ENCODE measurements at regions not wholly inside any gene's neighbourhood (a gene's known extent, or its start where the extent isn't known, plus 50 kb on each side); places are given as distances from the start of the nearest gene placed in this dataset.

DNA sequence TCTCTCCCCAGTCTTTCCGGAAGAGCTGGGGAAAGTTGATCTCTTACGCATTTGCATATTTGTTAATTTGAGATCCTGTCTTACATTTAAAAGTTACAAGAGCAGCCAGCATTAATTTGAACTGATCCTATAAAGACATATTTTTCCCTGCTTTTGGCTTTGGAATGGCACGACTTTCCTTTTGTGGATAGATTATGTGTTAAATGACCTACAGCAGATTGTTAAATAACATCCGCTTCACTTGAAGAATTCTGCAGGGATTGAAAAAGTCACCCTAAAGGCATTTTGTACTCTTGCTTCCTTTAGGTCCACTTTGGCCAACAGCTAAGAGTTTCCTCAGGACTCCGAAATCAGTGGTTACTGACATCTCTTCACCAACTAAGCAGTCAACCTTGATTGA is 334.0 kb downstream of the TBC1D4 start:
- H3K4me3 ChIP-seq (ENCODE audit: extremely low read depth in 1 of 4, insufficient read depth in 2 of 4, low read depth in 3 of 4, low read length in 4 of 4): no peak overlapping the region
- no peak overlapping the region for H3K9ac ChIP-seq (replicated peaks in 1 of 4; ENCODE audit: extremely low read depth in 1 of 4, low read depth in 3 of 4, low read length in 3 of 4)
- peaks cover 3 to 6% of the 10 kb centered on the region in 2 experiments; a peak in 2 of 4 replicates for H3K9me3 ChIP-seq (ENCODE audit: insufficient read depth in 2 of 2, low read depth in 1 of 2, low read length in 1 of 2)
- H3K18ac ChIP-seq (ENCODE audit: extremely low read depth, low read length): no peak overlapping the region
- H4K91ac ChIP-seq (replicated peaks; ENCODE audit: insufficient read length, low read length): no peak overlapping the region
- H2BK5ac ChIP-seq (ENCODE audit: low read depth, low read length): no peak overlapping the region
- H4K8ac ChIP-seq (ENCODE audit: extremely low read depth, insufficient read depth, low read length): no peak overlapping the region
- H4K5ac ChIP-seq (ENCODE audit: insufficient read length, low read depth, low read length): no peak overlapping the region
- no peaks in the 10 kb centered on the region for H4K20me1 ChIP-seq (replicated peaks in 1 of 2; ENCODE audit: control insufficient read depth in 1 of 2, insufficient read depth in 2 of 2, low read length in 2 of 2)
- H3K79me1 ChIP-seq (ENCODE audit: low read depth, low read length): no peaks in the 10 kb centered on the region
- H3K23ac ChIP-seq (ENCODE audit: insufficient read length): no peak overlapping the region
- no peak overlapping the region for H3K4ac ChIP-seq (replicated peaks; ENCODE audit: insufficient read length, low read depth, low read length)
- no peak overlapping the region for H3K4me2 ChIP-seq (ENCODE audit: insufficient read depth in 1 of 2, low read depth in 2 of 2, low read length in 2 of 2)
- no peak for FAIRE-seq
- H2AK5ac ChIP-seq (ENCODE audit: low read depth, low read length): no peak overlapping the region
- H3K14ac ChIP-seq (ENCODE audit: insufficient read length): no peak overlapping the region
- H3K27ac ChIP-seq (ENCODE audit: low read depth, low read length): no peak overlapping the region
- H2BK12ac ChIP-seq (ENCODE audit: low read depth, low read length): no peak overlapping the region
- H3K79me2 ChIP-seq (ENCODE audit: control insufficient read depth in 1 of 2, insufficient read depth in 2 of 2, low read length in 2 of 2): no peaks in the 10 kb centered on the region
- no peaks in the 10 kb centered on the region for H3K36me3 ChIP-seq (ENCODE audit: control insufficient read depth in 2 of 4, insufficient read depth in 4 of 4, low read length in 3 of 4)
- ChIA-PET POLR2A (ENCODE audit: partially characterized antibody) (no interaction called here), CTCF (ENCODE audit: partially characterized antibody) (no interaction called here)
- H3K4me1 ChIP-seq (replicated peaks in 1 of 4; ENCODE audit: control insufficient read depth in 3 of 4, insufficient read depth in 4 of 4, low read length in 3 of 4): no peaks in the 10 kb centered on the region
- no peak overlapping the region for H2BK120ac ChIP-seq (replicated peaks; ENCODE audit: low read depth, low read length)
- peaks cover 2% of the 10 kb centered on the region; the same call in 1 of the 2 replicates for H3K23me2 ChIP-seq (ENCODE audit: low read depth, low read length)
- no peak overlapping the region for H2BK20ac ChIP-seq (ENCODE audit: low read length)
- no peak for TF ChIP-seq JUND (IDR thresholded peaks at IDR 0.05; ENCODE audit: low read length)
- TF ChIP-seq KDM4A (IDR thresholded peaks at IDR 0.05; ENCODE audit: low read depth, low read length, severe bottlenecking): no peak
- no peak for TF ChIP-seq POLR2A (IDR thresholded peaks at IDR 0.05; ENCODE audit: control extremely low read depth in 1 of 2, low read depth in 2 of 2, low read length in 2 of 2)
- no peak for TF ChIP-seq RAD21 (IDR thresholded peaks at IDR 0.05 in 1 of 2, conservative IDR thresholded peaks at IDR 0.05 in 1 of 2; ENCODE audit: low read depth in 2 of 2, low read length in 2 of 2)
- TF ChIP-seq GABPA (IDR thresholded peaks at IDR 0.05; ENCODE audit: borderline replicate concordance, insufficient read depth, low read length): no peak
- no peak for TF ChIP-seq SIX5 (IDR thresholded peaks at IDR 0.05; ENCODE audit: low read depth, low read length)
- WGBS, 2 experiments (ENCODE audit: extremely low coverage in 1 of 2, insufficient coverage in 1 of 2, insufficient read length in 1 of 2, insufficient replicate concordance in 2 of 2, low coverage in 1 of 2, low lambda C conversion rate in 2 of 2, missing lambda C conversion rate in 1 of 2): 80% methylated on average over 5 of the region's 5 CpGs; no CpG with 5 or more reads in 1 of the 2 experiments
- H2AFZ ChIP-seq (ENCODE audit: low read length): no peak overlapping the region
- DNase-seq (ENCODE audit: low read depth in 1 of 2, low spot score in 2 of 2): no peak
- H3K27me3 ChIP-seq (replicated peaks in 1 of 4; ENCODE audit: control insufficient read depth in 3 of 4, extremely low read depth in 1 of 4, insufficient read depth in 3 of 4, low read length in 3 of 4): no peaks in the 10 kb centered on the region
- H2BK15ac ChIP-seq (ENCODE audit: low read length): no peak overlapping the region
- H3K56ac ChIP-seq (replicated peaks; ENCODE audit: insufficient read length, low read depth, low read length): no peak overlapping the region
